Retina (tissue), 1 donor: ENCODE measurements at regions not wholly inside any gene's neighbourhood (a gene's known extent, or its start where the extent isn't known, plus 50 kb on each side); places are given as distances from the start of the nearest gene placed in this dataset.

Experiments
- DNase-seq: peaks from one replicate; pipeline ENCODE4 v3.0.0-alpha.2; 2016

DNA sequence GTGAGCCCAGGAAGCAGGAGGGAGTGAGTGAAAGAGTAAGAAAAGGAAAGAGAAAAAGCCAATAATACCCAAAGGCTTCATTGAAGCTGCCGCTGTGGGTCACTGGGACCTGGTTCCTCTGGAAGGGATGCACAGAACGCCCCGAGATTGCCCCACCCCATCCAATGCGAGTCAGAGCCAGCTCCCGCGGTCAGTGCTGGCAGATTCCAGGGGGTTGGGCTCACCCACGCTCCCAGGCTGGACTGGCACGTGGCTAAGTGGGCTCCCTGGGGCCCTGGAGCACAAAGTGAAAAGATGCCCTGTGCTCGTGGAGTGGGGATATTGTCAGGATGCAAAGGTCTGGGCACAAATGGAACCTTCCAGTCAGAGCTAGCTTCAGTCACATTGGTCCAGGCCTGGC is 117.0 kb downstream of the OAT start:
- DNase-seq, result no peak

DNA sequence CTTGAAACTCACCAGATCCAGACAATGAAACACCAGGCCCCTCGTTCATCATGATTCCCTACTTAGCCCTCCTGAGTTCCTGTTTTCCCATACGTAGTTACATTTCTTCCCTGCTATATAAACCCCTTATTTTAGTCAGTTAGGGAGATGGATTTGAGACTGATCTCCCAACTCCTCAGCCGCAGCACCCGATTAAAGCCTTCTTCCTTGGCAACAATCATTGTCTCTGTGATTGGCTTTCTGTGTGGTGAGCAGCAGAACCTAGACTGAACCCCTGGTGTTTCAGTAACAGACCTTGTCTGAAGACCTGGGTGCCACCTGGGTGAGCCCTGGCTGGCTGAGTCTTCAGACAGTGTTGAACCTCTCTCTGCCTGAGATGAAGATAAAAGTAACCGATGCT is 118.0 kb downstream of the OAT start:
- DNase-seq, result no peak

DNA sequence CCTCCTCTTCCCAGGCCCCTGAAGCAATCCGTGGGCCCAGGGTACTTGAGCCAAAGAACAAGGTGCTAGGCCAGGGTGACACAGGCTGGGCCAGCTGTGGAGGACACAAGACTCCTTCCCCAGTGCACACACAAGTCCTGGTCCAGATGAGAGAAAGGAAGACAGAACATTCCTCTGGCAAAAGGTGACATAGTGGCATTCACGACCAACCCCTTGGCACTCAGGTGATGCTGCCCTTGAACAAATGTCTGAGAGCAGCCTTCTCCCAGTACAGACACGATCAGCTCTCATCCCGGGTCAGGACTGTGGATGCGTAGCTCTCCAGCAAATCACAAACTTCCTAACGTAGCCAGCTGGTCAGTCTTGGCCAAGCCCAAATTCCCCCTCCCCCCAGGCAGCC is 118.5 kb downstream of the OAT start:
- no peak for DNase-seq

DNA sequence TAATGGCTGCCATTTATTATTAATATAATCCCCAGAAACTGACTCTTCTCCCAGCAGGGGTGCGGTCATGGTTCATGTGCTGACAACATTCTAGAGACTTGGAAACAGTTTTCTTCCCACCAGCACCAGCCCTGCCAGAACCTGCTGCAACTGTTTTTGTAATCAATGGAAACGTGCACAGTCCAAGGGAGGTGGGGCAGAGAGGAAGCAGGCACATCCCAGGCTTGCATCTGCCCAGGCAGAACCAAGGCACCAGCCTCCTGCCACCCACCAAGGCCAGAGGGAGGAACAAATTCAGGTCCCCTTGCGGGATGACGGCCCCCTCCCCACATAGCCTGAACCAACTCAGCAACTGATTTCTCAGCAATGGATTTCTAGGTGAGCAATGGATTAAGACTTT is 119.0 kb downstream of the OAT start:
- DNase-seq, result no peak

DNA sequence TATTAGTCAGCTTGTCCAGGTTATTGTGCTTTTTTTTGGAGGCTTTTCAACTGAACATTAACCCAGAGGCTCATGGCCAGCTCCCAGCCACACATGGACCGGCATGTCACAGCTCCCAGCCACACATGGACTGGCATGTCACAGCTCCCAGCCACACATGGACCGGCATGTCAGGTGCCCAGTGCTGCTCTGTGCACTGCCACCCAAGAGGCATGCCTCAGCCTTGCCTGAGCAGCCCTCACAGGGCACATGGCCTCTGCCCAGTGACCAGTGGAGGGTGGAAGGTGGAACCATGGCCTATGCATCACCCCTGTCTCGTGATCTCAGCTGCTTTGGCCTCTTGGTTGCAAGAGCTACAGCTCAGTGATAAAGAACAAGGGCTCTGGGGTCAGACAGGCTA is 119.8 kb downstream of the OAT start:
- no peak for DNase-seq

DNA sequence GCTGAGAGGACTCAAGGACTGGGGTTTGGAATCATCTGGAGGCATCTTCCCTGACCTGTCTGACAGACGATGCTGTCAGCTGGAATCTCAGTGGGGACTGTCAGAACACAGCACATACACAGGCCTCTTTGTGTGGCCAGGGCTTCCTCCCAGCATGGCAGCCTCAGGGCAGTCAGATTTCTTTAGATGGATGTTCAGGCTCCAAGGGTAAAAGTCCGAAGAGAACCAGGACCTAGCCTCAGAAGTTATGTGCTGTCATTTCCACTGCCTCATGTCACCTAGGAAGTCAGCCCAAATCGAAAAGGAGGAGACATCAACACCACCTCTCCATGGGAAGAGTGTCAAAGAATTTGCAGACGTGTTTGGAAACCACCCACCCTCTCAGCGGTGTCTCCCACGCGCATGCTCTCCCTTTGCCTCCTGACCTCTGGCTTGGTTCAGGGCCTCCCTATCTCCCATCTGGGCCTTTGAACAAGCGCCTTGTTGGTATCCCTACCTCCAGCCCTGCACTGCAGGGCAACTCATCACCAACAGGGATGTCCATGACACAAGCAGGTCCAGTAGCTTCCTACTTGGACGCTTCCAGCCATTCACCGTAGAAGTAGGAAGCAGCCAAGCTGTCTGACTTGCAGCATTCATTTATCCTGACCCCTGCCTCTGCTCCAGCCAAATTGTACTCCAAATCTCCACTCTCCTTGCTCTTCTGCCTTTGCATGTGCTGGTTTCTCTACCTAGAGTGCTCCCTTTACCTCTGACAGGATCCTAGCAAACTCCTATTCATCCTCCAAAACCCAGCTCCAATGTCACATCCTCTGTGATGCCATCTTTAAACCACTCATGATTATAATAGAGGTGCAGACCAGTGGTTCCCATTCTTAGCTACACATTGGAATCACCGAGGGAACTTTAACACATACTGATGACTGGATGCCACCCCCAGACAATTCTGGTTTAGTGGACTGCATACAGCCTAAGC is 121.6 kb downstream of the OAT start:
- DNase-seq, result no peak

DNA sequence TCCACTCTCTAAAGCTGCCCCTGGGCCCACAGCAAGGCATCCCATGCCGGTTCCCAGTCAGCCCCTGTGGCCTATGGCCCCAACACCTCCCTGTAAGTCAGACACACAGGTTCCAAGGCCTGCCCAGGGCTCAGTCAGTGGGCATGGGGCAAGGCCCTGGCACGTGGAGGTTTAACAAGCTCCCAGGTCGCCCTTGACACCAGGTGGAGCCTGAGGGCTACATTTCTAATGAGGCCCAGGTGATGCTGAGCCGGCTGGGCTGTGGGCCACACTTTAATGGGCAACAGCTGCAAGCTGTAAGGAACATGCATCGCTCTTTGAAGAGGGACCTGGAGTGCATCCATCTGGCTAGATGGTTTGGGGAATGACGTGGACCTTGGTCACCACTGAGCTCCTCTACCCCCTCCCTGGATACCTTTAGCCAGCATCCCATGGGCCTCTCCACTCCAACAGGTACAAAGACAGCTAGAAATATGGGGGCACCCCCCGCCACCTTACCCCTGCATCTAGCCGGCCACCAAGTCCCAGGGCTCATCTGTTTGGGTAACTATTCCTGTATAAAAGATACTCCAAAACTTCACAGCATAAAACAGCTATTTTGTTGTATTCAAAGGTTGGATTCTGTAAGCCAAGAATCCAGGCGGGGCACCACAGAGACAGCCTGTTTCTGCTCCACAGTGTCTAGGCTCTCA is 122.5 kb downstream of the OAT start:
- no peak for DNase-seq

DNA sequence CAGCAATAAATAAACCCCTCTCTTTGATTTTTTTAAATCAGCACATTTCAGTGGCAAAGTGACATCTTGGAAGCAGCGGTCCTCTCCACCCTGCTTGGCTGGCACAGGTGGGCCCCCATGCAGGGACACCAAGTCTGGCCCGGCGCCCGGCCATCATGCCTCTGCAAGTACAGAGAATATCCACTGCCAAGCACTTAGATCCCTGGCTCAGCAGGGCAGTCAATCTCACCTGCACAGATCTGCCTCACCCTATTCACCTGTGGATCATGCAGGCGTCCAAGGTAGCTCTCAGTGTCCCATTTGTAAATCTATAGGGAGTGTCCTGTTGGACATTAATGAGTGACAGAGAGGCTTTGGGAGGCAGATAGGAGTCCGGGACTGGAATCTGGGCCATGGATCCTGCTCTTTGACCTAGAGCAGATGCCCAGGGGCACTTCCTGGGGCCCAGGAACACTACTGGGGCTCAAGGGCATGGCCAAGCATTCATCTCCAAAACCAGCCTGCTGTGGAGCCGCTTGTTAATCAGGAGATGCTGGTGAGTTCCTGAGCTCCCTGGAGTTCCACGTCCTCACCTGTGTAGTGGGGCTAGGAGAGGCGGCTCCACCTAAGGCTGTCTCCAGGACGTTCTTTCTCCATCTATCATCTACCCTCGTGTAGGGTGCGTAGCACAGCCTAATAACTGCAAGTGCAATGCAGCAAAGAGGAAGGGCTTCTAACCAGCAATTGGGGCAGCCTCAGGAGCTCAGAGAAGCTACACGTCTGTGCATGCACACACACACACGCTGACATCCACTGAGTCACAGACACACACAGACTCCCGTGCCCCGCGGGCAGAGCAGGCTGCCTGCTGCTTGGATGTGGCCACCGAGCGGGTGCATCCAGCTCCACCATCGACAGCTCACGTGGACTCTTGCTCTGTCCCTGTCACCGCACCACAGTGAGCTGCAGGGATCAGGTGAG is 123.6 kb downstream of the OAT start:
- no peak for DNase-seq

DNA sequence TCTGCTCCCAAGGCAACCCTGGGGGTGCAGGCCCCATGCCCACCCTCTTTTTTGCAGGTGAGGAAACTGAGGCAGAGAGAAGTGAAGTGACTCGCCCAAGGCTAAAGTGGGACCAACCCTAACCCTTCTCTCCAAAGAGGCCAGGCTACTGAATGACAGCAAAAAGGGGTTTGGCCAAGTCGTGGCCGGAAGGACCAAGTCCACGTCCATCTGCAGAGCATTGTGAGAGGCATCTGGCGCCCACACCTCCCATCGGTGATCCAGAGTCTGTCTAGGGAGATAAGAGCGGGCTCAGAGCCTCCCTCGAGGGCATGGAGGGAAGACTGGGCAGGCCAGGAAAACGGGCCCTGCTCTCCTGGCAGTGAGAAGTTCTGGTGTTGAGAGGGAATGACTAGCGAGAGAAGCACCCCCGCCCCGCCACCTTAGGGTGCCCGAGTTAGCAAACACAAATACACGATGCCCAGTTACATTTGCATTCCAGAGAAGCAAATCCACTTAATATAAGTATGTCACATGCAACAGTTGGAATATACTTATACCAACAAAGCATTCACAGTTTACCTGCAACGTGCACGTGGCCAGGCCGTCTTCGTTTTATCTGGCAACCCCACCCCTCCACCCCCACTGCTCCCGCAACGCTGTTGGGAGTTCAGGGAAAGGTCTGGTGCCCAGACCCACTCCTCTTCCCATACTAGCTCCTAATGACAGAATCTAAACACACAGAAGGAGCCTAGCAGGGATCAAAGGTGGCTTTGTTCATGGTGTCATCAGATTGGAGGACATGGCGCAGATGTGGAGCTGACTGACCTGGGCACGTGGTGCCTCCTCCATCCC is 124.9 kb downstream of the OAT start:
- DNase-seq, result no peak

DNA sequence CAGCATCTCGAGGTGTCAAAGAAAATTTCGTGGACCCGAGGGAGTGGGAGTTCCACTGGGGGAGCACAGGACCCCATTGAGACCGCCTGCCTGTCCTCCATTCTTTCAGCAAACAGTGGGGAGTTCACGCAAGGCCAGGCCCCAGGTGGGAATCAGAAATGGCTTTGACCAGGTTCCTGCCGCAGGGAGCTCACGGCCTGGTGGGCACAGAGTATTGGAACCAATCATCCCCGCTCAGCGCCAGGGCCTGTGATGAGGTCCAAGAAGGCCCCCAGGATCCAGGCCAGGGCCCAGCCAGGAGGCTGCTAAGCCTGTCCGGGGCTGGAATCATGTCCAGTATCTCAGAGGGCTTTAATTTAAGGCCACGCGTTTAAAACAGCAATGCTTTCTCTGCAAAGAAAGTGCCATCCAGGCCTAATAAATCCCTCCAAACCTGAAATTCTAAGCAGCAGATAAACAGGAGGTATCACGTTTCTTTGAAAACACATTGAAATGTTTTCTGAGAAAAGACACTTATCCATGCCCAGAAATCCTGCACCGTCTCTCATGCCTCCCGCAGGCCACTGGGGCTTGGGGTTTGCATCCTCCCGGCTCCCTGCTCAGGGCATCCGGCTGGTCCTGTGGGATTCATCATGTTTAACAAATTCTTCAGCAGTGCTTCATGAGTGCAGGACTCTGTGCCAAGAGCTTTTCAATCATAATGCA is 125.7 kb downstream of the OAT start:
- DNase-seq, result no peak

DNA sequence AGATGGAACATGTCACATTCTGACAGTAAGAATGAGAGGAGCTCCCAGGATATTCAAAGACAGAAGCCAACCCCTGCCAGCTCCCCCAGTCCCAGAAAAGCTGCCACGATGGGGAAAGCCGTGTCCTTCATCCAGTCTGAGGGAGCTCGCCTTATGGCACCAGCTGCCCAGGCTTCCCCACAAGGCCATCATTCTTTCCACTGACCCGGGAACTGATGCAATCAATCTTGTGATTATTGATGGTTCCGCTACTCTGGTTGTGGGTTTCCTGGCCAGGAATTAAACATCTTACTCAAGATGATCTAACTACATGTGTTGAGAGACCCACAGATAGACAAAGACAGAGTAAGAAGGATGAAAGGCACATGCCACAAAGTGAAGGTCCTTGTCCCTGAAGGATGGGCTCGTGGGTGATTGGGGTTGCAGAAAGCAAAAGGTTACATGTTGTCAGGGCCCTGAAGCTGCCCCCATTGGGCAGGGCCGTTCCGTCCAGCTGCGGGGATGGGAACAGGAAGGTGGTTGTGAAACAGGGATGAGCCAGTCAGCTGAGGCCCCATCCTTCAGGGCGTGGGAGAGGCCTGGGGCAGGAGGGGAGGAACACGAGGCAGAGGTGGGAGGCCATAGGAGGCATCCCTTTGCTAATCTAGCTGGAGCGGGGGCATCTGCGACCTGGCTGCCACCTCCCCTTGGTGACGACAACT is 127.6 kb downstream of the OAT start:
- DNase-seq, result no peak

DNA sequence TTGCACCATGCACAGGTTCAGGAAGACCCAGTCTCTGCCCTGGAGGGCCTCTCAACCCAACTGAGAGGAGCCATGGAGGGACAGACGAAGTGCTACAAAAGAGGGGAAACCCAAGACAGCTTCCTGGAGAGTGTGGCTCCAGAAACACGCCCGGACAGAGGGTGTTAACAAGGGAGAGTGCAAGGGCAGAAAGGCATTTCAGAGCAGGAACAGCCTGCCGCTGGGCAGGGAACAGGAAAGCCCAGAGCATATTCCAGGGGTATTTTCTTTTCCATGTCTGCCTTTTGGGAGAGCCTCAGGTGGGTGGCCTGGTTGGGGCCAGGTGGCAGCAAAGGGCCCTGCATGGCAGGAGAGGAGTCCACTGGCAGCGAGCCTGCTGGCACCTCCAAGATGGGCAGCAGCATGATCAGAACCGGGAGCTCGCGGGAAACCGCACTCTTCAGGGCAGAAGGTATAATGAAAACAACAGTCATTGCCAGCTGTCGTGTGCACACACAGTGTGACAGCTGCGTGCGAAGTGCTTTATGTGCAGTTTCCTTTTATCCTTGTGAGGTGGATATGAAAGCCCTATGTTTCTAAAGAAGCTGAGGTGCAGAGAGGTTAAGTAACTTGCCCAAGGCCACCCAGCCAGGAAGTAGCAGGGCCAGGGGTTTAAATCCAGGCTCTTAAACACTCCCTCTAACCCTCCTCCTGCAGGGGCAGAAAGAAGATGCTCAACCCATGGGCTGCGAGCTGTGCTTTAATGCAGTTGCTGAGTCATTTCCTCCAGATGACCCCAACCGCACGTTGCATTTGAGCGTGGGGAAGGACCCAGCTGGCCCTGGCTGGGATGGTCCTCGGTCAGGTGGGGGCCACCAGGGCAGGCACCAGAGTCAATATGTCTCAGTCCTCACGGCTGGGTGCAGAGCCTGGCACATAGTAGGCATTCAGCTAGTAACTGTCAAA is 128.6 kb downstream of the OAT start:
- no peak for DNase-seq

DNA sequence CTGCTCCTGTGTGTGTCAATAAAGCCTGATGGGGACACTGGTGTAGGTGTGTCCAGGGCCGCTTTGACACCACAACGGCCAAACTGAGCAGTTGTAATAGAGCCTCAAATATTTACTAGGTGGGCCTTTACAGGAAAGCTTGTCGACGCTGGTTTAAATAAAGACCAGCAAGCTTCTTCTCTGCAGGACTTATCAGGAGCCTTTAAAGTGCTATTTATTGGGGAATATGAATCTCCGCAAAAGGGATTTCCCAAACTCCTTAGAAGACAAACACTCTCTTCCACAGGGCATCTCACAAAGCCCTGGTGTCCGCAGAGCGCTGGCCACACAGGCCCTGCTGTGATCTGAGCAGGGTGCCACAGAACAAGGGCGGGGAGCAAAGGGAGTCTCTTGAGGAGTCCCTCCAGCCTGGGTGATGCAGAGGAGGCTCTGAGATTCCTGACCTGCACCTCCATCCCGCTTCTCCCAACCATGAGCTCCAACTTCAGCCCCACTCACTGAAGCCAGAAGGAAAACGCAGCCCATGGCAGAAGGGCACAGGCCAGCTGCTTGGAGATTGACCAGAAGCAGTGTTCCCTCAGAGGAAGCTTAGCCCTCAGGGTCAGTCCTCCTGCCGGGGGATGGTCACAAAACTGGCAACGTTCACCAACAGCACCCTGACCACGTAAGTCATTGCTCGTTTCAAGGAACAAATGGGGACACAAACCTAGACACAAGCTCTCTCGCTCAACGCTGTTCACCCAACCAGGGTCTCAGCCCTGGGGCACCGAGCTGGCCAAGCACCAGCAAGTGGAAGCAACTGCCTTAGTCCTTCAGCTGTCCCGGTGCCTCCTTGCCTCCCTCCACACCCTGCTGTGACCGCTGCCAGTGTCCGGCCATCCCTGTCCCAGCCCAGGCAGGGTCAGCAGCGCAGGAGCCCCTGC is 129.5 kb downstream of the OAT start:
- no peak for DNase-seq

DNA sequence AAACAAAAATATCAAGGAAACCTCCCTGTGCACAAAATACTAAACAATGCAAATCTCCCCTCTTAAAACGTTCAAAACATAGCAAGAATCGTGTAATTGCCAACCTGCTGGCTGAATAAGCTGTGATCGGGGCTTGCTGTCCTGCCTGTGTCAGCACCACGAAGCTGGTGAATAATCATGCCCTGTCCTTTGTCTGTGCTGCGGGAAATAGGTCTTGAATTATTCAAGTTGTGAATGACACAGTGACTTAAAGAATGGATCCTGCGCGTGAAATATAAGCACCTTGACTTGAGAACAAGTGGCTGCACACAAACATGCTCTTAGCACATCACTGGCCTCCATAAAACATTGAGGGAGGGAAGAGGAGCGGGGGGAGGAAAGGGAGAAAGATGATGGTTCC is 130.2 kb downstream of the OAT start:
- no peak for DNase-seq

DNA sequence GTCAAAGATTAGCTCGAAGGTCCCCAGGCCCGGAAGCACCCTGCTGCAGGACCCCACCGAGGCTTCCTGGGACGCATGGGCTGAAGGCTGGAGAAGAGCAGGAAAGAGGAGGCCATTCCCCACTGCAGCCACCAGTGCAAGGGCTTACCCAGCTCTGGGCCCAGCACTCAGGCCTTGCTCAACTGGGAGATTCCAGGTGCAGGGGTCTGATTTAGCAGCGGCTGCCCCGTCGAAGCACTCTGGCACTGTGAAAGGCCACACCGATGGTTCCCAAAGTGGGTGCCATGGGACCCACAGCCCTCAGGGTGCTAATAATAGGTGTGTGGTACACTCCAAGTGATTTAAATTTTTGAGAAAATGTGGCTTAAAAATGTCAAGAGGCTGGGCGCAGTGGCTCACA is 130.9 kb downstream of the OAT start:
- DNase-seq, result no peak

DNA sequence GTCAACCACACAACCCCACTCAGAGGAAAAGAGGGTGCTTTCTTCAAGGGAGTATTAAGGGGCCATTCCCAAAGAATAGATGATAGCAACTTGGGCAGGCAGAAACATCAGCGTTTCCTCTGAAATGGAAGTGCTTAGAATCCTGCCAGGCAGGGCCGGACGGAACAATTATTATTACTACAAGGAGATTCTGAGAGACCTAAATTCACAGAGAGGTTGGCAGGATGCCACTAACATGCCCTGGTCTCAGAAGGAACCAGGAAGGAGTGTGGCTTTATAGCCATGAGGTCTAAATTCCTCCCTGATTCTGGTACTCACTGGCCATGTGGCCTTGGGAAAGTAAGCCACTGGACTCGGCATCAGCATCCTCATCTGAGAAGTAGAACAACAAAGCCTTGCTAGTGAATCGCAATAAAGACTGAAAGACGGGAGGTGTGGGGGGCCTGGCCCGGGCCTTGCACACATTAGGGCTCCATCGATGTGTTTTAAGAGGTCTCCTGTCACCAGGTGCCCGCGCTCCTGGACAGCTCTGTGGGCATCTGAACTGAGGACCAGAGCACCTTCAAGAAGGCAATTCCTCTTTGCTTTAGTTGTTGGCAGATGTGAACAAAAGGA is 131.5 kb downstream of the OAT start:
- no peak for DNase-seq

DNA sequence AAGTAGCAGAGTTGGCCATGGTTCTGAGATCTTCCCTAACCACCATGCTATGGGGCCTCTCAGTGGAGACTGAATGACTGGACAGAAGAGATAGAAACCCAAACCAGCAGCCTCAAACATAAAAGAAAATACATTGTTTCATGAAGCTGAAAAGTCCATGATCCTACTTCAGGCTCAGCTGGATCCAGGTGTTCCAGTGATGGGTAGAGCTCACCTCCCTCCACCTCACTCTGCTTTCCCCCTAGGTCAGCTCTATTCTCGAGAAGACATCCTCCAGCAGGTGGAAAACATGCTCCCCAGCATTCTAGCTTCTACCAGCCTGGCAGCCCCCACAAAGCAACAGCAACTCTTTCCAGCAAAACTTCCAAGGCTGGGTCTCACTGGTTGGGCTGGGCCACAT is 132.1 kb downstream of the OAT start:
- no peak for DNase-seq
